OCI-LY7 (cell line): ENCODE measurements at regions not wholly inside any gene's neighbourhood (a gene's known extent, or its start where the extent isn't known, plus 50 kb on each side); places are given as distances from the start of the nearest gene placed in this dataset.

Experiments
- EZH2phosphoT487 ChIP-seq: fragments of 200-600 bp; sonication (generic); IDR thresholded peaks from 2 replicates; pipeline ENCODE4 v1.6.1; 2018; ENCODE audit warnings: low read depth, borderline replicate concordance, mild to moderate bottlenecking, mixed run types, antibody characterized with exemption, low read length, moderate library complexity, mixed read lengths
- TF ChIP-seq, protein P1 (sequence below): fragments of 200-600 bp; sonication (generic); conservative IDR thresholded peaks from 2 replicates; pipeline ENCODE4 v1.5.1; 2014; ENCODE audit warnings: mild to moderate bottlenecking, antibody characterized with exemption, low read length, moderate library complexity, mixed read lengths

DNA sequence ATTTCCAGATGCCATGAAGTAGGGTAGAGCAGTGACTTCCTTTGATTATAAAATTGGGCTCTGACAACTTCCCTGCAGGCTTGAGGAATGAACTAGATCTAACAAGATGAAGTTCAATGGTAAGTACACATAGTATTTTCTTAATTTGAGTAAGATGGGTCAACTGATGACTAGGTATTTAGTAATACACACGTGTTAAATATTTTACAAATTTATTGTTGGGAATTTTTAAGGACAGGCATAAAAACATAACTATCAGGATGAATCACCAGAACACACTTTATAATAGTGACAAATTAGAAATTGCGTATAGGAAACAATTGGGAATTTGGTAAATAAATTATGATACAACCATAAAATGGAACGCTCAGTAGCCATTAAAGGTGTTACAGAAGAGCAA lies 762.4 kb upstream of the SLC35B3 start:
- TF ChIP-seq, protein P1, sequence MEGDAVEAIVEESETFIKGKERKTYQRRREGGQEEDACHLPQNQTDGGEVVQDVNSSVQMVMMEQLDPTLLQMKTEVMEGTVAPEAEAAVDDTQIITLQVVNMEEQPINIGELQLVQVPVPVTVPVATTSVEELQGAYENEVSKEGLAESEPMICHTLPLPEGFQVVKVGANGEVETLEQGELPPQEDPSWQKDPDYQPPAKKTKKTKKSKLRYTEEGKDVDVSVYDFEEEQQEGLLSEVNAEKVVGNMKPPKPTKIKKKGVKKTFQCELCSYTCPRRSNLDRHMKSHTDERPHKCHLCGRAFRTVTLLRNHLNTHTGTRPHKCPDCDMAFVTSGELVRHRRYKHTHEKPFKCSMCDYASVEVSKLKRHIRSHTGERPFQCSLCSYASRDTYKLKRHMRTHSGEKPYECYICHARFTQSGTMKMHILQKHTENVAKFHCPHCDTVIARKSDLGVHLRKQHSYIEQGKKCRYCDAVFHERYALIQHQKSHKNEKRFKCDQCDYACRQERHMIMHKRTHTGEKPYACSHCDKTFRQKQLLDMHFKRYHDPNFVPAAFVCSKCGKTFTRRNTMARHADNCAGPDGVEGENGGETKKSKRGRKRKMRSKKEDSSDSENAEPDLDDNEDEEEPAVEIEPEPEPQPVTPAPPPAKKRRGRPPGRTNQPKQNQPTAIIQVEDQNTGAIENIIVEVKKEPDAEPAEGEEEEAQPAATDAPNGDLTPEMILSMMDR = no peak
- no peak for TF ChIP-seq EZH2phosphoT487
